Fibroblast of lung (primary cell): ENCODE measurements at regions not wholly inside any gene's neighbourhood (a gene's known extent, or its start where the extent isn't known, plus 50 kb on each side); places are given as distances from the start of the nearest gene placed in this dataset.
"Not testable (repeated sequence)": the region's sequence is repeated elsewhere in the genome, so short reads cannot be mapped to it uniquely, and the experiment has no call there.

Experiments
- DNase-seq, 2 donors: peaks; one replicate each; pipeline versions ENCODE4 v3.0.0 to v3.0.0-alpha.2; 2010; ENCODE audit warnings: low read depth in 2 of 2
- H2AFZ ChIP-seq: 2 replicates; pipeline ENCODE4 v1.5.1; 2012; ENCODE audit warnings: low read length, control low read depth, inconsistent platforms
- H3K27ac ChIP-seq: 2 replicates; pipeline ENCODE4 v1.5.1; 2011; ENCODE audit warnings: low read length, control low read depth; ENCODE audit not compliant: insufficient read depth
- H3K27me3 ChIP-seq: 2 replicates; pipeline ENCODE4 v1.5.1; 2011; ENCODE audit warnings: mild to moderate bottlenecking, low read length; ENCODE audit not compliant: control insufficient read depth, insufficient read depth
- H3K36me3 ChIP-seq: 2 replicates; pipeline ENCODE4 v1.5.1; 2011; ENCODE audit warnings: low read length; ENCODE audit not compliant: control insufficient read depth, insufficient read depth
- H3K4me1 ChIP-seq: 2 replicates; pipeline ENCODE4 v1.5.1; 2011; ENCODE audit warnings: low read length; ENCODE audit not compliant: control insufficient read depth, insufficient read depth; ENCODE audit errors: extremely low read depth
- H3K4me2 ChIP-seq: 2 replicates; pipeline ENCODE4 v1.5.1; 2011; ENCODE audit warnings: low read length, control low read depth; ENCODE audit not compliant: insufficient read depth; ENCODE audit errors: extremely low read depth
- H3K4me3 ChIP-seq, 4 experiments: fragments of 200-600 bp in 1 of 4; sonication (generic) in 1 of 4; replicated peaks in 1 of 4; 2 replicates each; pipeline ENCODE4 v1.5.1; 2011 to 2016; ENCODE audit warnings: low read length in 4 of 4, low read depth in 3 of 4, mild to moderate bottlenecking in 3 of 4, control low read depth in 2 of 4, inconsistent platforms in 1 of 4, mixed read lengths in 1 of 4; ENCODE audit not compliant: insufficient read depth in 1 of 4; ENCODE audit errors: control extremely low read depth in 1 of 4
- H3K79me2 ChIP-seq: 2 replicates; pipeline ENCODE4 v1.5.1; 2012; ENCODE audit warnings: mild to moderate bottlenecking, low read length, inconsistent platforms; ENCODE audit not compliant: control insufficient read depth, insufficient read depth
- H3K9ac ChIP-seq: 2 replicates; pipeline ENCODE4 v1.5.1; 2011; ENCODE audit warnings: mild to moderate bottlenecking, low read length, control low read depth; ENCODE audit not compliant: insufficient read depth
- H3K9me3 ChIP-seq: 2 replicates; pipeline ENCODE4 v1.5.1; 2012; ENCODE audit warnings: low read depth, low read length; ENCODE audit not compliant: control insufficient read depth, insufficient read depth
- H4K20me1 ChIP-seq: 2 replicates; pipeline ENCODE4 v1.5.1; 2011; ENCODE audit warnings: low read length; ENCODE audit not compliant: control insufficient read depth, insufficient read depth; ENCODE audit errors: extremely low read depth
- EZH2 ChIP-seq: IDR thresholded peaks from 2 replicates; pipeline ENCODE4 v1.5.1; 2012; ENCODE audit warnings: low read length, control low read depth, mild to moderate bottlenecking; ENCODE audit errors: missing control alignments
- TF ChIP-seq, protein P1 (sequence below), 2 donors: IDR thresholded peaks in 1 of 2; conservative IDR thresholded peaks in 1 of 2; 1 replicate in 1 of 2; 2 replicates in 1 of 2; pipeline ENCODE4 v1.5.1; 2011 to 2012; ENCODE audit warnings: low read length in 2 of 2, control low read depth in 1 of 2, inconsistent platforms in 1 of 2, low read depth in 1 of 2, mild to moderate bottlenecking in 1 of 2

DNA sequence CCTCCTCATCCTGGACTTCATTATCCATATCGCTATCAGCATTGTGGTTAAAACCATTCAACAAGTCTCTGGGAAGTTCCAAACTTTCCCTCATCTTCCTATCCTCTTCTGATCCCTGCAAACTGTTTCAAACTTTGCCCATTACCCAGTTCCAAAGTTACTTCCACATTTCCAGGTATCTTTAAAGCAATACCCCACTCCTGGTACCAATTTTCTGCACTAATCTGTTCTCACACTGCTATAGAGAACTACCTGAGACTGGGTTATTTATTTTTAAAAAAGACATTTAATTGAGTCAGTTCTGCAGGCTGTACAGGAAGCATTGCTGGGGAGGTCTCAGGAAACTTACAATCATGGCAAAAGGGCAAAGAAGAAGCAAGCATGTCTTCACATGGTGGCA, 147.3 kb downstream of the ARL4A start:
- TF ChIP-seq, protein P1, sequence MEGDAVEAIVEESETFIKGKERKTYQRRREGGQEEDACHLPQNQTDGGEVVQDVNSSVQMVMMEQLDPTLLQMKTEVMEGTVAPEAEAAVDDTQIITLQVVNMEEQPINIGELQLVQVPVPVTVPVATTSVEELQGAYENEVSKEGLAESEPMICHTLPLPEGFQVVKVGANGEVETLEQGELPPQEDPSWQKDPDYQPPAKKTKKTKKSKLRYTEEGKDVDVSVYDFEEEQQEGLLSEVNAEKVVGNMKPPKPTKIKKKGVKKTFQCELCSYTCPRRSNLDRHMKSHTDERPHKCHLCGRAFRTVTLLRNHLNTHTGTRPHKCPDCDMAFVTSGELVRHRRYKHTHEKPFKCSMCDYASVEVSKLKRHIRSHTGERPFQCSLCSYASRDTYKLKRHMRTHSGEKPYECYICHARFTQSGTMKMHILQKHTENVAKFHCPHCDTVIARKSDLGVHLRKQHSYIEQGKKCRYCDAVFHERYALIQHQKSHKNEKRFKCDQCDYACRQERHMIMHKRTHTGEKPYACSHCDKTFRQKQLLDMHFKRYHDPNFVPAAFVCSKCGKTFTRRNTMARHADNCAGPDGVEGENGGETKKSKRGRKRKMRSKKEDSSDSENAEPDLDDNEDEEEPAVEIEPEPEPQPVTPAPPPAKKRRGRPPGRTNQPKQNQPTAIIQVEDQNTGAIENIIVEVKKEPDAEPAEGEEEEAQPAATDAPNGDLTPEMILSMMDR (conservative IDR thresholded peaks at IDR 0.05 in 1 of 2, IDR thresholded peaks at IDR 0.05 in 1 of 2; ENCODE audit: low read depth in 1 of 2, low read length in 2 of 2): no peak
- no peak for TF ChIP-seq EZH2
- H3K9ac ChIP-seq: no peak overlapping the region
- no peaks in the 10 kb centered on the region for H3K9me3 ChIP-seq
- no peaks in the 10 kb centered on the region for H3K79me2 ChIP-seq
- no peaks in the 10 kb centered on the region for H3K27me3 ChIP-seq
- H3K4me3 ChIP-seq: no peak overlapping the region
- H3K4me2 ChIP-seq: no peak overlapping the region
- no peaks in the 10 kb centered on the region for H3K36me3 ChIP-seq
- H4K20me1 ChIP-seq: no peaks in the 10 kb centered on the region
- H2AFZ ChIP-seq: no peak overlapping the region
- no peak overlapping the region for H3K27ac ChIP-seq
- H3K4me1 ChIP-seq: no peaks in the 10 kb centered on the region
- DNase-seq: no peak

DNA sequence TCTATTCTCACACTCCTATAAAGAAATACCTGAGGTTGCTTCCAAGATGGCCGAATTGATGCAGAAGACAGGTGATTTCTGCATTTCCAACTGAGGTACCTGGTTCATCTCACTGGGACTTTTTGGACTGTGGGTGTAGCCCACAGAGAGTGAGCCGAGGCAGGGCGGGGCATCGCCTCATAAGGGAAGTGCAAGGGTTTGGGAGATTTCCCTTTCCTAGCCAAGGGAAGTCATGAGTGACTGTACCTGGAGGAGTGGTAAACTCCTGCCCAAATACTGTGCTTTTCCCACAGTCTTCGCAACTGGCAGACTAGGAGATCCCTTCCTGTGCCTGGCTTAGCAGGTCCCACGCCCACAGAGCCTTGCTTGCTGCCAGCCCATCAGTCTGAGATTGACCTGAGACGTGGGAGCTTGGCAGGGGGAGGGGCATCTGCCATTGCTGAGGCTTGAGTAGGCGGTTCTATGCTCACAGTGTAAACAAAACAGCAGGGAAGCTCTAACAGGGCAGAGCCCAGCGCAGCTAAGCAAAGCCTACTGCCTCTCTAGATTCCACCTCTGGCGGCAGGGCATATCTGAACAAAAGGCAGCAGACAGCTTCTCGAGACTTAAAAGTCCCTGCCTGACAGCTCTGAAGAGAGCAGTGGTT, 152.2 kb downstream of the ARL4A start:
- no peak for TF ChIP-seq EZH2
- TF ChIP-seq, protein P1 (conservative IDR thresholded peaks at IDR 0.05 in 1 of 2, IDR thresholded peaks at IDR 0.05 in 1 of 2; ENCODE audit: low read depth in 1 of 2, low read length in 2 of 2): no peak
- DNase-seq: no peak
- Histone ChIP-seq H3K36me3 (no peaks in the 10 kb centered on the region), H4K20me1 (no peaks in the 10 kb centered on the region), H3K9ac (no peak overlapping the region), H2AFZ (no peak overlapping the region), H3K27ac (no peak overlapping the region), H3K9me3 (no peaks in the 10 kb centered on the region), H3K4me1 (no peaks in the 10 kb centered on the region), H3K4me3 (no peak overlapping the region), H3K27me3 (no peaks in the 10 kb centered on the region), H3K79me2 (no peaks in the 10 kb centered on the region), H3K4me2 (no peak overlapping the region)

GRCh38 chr7:12844732-12845131, 157.3 kb downstream of the ARL4A start:
- H2AFZ ChIP-seq, H3K27me3 ChIP-seq: not testable (repeated sequence)

More at GRCh38 chr7:12844732-12845131, 157.3 kb downstream of the ARL4A start:
- H3K36me3 ChIP-seq, DNase-seq, H3K4me3 ChIP-seq, H3K79me2 ChIP-seq, H3K4me1 ChIP-seq, H3K9me3 ChIP-seq, H3K27ac ChIP-seq, H3K9ac ChIP-seq, H3K4me2 ChIP-seq, H4K20me1 ChIP-seq: not testable (repeated sequence)
